HK-2 (cell line): ENCODE measurements at regions not wholly inside any gene's neighbourhood (a gene's known extent, or its start where the extent isn't known, plus 50 kb on each side); places are given as distances from the start of the nearest gene placed in this dataset.
"Not testable (repeated sequence)": the region's sequence is repeated elsewhere in the genome, so short reads cannot be mapped to it uniquely, and the experiment has no call there.

Experiments used
- DNase-seq: peaks from one replicate; pipeline ENCODE4 v3.0.0-alpha.2; 2018; ENCODE audit not compliant: unreplicated experiment

DNA sequence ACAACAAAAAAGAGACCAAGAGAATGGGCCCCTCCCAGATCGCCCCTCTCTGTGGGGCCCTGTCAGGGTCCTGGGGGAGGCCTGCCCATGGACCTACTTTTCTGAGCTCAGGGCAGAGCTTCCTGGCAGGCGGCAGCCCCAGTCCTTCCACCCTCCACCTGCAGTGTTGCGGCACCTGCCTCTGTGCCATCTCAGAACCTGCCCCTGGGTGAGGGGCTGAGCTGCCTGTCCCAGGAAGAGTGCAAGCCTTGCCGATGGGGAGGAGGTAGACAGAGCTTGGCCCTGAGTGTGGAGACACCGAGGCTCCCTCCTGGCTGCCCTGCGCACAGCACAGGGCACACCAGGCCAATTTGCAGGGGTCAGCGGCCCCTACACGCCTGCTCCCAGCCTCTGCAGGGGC lies 67.5 kb downstream of the UNCX start:
- no peak for DNase-seq

DNA sequence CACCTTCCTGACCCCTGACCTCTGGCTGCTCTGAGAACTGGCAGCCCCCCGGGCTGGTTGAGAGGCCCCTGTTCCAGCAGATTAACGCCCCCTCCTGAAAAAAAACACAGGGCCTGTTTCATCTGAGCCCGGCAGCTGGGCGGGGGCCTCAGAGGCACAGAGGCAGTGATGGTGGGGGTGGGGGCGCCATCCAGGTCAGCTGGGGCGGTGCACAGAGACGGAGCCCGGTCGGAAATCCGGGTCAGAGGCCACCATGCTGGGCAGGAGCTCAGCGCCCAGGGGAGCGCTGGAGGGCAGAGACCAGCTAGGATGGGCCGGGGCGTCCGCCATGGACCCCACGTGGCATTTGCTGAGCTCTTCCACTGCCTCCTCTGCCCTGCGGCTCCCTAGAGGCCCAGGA lies 68.0 kb downstream of the UNCX start:
- DNase-seq: no peak

DNA sequence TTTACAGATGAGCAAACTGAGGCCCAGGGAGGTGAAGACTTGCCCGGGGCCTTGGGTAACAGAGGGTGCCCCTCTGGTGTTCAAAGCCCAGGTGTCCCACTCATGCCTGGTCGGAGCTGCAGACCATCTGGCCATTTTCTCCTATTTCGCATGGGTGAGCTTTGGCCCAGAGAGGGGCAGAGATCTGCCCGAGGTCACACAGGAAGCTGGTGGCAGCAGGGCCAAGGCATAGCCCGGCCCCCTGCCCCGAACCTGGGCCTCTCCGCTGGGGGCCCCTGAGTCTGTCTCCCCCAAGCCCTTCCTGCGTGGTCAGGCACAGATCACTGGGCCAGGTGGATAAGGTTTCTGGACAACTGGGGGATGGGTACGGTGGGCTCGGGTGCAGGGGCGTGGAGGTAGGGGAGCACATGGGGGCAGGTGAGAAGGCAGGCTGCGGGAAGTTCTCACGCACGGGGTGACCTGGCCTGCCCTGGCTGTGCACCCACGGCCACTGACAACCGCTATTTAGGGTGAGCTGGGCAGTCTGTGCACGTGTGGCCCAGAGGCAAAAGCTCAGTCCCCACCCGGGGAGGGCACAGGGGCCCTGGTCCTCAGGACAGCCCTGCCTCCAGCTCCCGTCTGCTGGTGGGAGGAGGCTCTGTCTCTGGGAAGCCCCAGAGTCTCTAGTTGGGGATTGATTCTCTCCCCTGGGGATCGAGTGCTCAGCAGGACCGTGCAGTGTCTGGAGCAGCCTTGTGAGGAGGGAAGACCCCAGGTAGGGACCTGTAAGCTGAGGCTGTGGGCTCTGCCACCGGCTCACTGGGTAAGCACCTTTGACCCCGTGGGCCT lies 68.6 kb downstream of the UNCX start:
- no peak for DNase-seq

DNA sequence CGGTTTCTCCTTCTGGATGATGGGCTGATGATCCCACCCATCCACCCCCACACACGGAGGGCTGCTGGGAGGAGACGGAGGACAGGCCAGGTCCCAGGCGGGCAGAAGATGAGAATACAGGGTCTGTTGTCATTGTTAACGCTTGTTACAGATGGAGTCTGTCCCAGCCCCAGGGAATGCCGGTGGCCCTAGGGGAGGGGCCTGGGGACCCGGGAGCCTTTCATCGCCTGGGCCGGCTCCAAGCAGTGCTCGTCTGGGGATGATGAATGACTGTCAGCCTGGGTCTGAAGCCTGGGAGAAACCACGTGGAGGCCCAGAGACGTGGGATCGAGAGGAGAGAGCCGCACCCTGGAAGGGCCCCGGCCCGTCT lies 69.2 kb downstream of the UNCX start:
- no peak for DNase-seq

DNA sequence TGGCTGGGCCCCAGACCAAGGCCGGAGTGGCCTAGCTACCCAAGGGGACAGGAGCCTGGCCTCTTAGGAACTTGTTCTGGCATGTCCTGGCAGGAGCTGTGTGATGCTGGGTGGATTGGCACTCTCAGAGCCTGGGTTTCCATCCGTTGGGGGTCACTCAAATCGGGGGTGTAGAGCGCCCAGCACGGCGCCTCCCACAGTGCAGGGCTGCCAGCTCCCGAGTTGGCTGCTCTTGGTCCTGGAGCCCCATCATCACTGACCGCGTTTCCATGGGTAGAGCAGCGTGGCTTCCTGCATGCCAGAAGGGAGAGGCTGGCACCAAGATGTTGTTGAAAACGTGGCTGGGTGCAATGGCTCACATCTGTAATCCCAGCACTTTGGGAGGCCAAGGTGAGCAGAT lies 70.3 kb downstream of the UNCX start:
- DNase-seq: no peak

DNA sequence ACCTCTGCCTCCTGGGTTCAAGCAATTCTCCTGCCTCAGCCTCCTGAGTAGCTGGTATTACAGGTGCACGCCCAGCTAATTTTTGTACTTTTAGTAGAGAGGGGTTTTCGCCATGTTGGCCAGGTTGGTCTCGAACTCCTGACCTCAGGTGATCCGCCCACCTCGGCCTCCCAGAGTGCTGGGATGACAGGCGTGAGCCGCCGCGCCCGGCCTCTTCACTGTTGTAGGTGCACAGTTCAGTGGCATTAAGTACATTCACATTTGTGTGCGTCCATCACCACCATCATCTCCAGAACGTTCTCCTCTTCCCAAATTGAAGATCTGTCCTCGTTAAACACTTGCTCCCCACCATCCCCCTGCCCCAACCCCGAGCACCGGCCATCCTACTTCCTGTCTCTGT lies 71.3 kb downstream of the UNCX start:
- not testable (repeated sequence) for DNase-seq

DNA sequence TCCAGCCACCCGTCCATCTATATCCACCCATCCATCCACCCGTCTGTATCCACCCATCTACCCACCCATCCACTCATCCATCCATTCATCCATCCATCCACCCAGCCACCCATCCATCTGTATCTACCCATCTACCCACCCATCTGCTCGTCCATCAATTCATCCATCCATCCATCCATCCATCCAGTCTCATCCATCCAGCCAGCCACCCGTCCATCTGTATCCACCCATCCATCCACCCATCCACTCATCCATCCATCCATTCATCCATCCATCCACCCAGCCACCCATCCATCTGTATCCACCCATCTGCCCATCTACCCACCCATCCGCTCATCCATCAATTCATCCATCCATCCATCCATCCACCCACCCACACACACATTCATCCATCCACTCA lies 73.2 kb downstream of the UNCX start:
- DNase-seq: no peak

DNA sequence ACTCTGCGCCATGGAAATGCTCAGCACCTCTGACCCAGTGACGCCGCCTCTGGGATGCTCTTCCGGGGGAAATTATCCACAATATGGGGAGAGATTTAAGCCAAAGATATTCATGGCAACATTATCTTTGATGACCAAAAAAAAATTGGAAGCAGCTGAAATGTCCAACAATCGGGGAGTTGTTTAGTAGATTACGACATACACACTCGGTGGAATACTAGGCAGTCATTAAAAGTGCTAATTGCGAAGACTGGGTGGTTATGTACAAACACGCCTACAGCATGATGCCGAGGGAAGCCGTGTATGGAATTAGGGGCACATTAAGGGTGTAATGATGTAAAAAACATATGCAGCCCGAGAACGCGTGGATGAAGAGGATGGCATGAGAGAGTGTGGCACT lies 75.2 kb downstream of the UNCX start:
- no peak for DNase-seq

DNA sequence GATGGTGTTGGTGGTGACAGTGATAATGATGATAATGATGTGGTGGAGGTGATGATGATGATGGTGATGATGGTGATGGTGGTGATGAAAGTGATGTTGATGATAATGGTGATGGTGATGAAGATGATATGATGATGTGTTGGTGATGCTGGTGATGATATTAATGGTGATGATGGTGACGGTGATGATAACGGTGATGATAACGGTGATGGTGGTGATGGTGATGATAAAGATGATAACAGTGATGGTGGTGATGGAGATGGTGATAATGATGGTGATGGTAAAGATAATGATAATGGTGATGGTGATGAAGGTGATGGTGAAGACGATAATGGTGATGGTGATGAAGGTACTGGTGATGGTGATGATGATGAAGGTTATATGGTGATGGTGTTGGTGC lies 76.6 kb downstream of the UNCX start:
- DNase-seq: no peak

DNA sequence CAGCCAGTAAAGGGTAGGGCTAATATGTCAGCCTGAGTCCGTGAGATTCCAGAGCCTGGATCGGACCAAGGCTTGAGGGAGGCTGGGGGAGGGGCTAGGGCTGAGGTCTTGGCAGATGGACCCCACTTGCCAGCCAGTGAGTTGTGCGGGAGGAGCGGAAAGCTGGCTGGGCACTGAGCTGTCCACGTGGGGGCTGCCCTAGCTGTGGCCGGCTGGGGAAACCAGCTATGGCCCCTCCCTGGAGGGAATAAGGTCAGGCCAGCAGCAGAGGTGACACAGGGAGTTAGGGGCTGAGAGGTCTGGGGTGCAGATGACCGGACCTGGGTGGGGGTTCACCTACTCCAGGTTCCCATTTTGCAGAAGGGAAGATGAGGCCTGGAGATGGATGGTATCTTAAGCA lies 77.3 kb downstream of the UNCX start:
- no peak for DNase-seq

DNA sequence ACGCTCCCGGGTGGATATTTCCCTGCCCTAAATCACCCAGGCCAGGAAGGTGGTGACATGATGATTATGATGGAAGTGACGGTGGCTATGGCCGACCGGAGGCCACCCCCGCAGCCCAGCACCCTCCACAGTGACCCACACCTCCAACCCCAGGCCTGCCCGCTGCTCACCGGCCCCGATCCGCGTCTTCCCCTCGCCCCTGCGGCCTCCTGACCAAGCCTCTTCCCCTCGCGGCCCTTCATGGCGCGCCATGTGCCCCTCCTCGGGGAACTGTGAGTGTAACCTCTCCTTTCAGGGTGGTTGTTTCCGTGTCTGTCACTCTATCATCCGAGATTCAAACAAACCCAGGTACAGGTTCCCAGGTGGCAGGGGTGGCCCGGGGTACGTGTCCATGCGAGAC lies 78.3 kb downstream of the UNCX start:
- no peak for DNase-seq

DNA sequence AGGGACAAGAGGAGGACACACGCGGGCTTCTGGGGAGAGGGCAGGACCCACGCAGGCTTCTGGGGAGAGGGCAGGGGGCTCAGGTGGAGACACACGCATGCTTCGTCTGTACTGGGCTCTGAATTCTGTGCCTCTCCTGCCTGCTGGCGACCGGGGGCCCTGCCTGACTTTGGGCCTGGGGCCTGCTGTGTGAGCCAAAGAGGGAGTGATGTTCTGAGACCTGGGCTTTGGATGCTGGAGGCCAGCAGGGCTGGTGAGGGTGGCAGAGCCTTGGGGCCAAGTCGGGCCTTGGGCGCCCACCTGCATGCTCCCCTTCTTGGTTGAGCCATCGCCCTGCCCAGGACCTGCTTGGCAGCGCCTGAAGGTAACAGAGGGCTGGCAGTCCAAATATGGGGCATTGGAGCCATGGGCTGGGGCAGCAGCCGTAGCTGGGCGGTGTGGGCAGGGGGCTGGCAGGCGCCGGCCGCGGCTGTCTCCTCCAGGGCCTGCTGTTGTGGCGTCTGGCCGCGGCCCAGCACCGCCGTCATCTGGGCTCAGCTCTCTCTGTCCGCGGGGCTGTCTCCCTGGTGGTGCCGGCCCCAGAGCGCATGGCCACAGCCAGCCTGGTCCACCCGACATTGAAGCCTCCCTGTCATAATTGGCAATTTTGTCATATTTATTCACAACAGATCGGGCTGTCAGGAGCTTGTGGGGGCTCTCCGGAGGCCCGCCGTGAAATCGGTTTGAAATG lies 78.9 kb downstream of the UNCX start:
- no peak for DNase-seq

DNA sequence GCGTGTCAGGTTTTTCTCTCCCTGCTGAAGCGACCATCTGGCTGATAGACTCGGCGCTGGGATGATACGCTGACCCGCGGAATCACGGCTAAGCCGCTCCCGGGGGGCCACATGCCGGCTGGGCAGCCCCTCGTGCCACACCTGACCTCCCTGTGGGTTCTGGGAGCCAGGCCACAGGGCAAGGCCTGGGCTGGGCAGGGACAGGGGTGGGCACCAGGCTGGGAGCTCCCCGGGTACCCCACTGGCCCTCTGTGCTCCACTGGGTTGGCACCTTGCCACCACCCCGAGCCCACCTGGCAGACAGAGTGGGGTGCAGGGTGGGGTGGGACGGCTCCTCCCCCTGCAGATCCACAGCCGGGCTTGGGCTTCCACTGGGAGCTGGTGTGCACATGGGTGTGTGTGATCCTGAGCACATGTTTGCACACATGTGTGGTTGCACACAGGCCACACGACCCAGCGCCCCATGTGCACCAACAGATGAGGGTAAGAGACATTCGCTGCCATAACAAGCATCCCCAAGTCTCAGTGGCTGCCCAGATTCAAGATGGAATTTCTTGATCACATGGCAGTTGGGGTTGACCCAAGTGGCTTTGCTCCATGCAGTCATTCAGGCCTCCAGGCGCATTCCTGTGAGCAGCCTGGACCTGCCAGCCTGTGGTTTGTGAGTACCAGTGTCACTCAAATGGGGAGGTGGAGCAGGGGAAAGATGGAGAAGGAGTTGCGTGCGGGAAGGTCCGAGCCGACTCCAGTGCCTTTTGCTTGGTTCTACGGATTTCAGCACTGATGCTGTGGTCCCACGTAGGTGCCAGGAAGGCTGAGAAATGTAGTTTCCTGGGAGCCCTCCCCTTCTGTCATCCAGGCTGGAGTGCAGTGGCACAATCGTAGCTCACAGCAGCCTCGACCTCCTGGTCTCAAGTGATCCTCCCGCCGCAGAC lies 79.7 kb downstream of the UNCX start:
- no peak for DNase-seq

DNA sequence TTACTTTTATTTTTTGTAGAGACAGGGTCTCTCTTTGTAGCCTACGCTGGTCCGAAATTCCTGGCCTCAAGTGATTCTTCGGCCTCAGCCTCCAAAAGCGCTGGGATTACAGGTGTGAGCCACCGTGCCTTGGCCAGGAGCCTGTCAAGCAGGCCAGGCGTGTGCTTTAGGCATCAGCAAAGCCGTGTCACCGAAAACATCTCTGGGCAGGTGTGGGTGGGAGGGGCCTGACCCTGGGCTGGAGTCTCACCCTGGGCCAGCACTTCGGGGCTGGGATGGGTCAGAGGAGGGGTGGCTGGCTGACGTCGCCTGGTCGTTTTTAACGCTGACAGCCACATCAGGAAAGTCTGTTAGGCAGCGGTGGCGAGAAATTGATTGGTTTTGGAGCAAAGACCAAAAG lies 80.9 kb downstream of the UNCX start:
- DNase-seq: no peak

DNA sequence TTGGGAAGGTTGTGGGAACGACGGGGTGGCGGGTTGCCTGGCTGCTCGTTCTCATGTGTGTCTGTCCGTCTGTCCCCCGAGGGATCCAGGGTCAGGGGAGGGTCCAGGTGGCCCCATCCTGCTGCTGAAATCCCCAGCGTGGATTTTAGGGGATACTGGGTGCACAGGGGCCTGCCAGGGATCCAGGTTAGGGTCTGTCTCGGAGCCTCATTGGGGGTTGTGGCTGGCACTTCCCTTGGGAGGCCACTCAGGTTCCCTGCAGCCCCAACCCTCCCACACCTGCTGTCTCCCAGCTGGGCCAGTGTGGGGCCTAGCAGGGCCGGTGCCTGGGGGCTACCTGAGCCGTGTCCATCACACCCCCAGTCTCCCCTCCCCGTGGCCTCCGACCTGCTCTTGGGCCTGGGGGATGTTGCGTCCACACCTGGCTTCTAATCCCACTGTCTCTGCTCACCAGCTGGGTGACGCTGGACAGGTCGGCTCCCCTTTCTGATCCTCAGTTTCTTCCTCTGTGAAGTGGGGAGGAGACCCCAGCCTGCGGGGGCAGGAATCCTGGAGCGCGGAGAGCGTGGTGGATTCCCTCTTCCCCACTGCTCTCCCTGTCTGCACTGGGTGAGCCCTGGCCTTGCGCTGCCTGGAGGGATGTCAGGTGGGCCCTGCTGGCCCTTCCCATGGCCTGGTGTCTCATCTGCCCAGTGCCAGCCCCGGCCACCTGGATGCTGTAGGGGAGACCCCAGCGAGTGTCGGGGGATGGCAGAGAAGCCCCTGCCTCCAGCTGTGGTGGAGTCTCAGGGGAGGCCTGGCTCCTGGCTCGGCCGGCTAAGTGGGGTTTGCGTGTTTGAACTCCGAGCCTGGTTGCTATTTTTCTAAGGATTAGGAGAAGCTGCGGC lies 81.6 kb downstream of the UNCX start:
- DNase-seq: no peak

DNA sequence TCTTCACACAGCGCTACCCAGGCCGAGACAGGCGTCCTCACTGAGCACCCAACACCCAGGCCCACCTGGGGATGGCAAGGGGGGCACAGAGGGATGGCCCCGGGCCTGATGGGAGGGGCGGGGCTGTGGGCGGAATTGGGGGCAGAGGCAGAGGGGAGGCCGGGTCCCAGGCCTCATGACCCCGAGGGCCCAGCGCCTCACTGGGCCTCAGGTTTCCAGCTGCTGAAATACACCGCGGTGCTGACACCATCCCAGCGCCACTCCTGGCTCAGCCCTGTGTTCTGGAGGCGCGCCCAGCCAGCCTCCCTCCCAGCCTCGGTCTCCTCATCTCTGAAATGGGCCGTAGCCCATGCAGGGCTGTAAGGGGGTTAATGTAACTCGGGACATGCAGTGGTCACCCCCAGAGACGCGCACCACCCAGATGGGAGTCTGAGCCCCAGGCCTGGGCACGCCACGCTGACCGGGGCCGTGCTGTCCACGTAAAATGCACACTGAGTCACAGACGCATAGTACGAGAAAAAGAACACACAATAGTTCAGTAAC lies 82.3 kb downstream of the UNCX start:
- no peak for DNase-seq

DNA sequence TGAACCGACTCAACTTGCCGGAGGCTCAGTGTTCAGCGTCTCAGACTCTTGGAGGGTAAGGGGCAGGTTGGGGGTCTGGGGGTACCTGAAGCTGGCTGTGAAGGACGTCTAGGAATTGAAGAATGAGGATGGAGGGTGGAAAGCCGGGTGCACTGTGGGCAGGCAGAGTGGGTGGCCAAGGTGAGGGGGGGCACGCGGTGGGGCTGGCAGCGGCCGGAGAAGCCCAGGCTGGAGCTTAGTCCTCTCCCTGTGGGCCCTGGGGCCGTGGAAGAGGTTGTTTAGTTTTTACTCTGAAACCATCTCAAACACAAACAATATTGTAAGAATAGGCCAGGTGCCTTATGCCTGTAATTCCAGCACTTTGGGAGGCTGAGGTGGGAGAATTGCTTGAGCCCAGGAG lies 83.4 kb downstream of the UNCX start:
- no peak for DNase-seq

DNA sequence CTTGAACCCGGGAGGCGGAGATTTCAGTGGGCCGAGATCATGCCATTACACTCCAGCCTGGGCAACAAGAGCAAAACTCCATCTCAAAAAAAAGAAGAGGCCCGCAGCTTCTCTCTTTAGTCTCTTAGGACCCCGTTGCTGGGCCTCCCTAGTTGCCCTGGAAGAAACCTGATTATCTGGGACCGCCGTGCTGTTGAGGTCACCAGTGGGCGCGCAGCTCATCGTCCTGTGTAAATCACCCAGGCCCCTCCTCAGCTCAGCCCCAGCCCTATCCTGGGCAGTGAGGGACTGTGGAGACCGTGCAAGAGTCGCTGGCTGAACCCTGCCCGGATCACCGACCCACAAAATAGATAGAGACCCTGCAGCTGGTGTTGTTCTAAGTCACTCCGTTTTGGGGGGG lies 85.0 kb downstream of the UNCX start:
- no peak for DNase-seq

DNA sequence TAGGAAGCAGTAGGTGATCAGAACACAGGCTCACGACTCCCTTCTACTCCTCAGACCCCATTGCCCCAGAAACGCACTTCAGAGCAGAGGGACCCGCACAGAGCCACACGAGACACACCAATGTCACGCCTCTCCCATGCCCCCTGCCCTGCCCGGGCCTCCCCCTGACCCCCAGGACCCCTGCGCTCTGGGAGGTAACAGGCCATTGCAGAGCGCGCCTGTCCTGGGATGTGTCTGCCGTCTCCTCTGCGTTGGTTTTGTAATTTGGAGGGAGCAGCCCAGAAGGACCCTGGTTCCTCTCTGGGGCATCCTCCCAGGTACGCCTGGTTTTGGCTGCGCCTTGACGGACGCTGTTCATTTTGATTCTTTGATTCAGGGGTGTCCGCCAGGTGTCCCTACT lies 85.4 kb downstream of the UNCX start:
- no peak for DNase-seq

DNA sequence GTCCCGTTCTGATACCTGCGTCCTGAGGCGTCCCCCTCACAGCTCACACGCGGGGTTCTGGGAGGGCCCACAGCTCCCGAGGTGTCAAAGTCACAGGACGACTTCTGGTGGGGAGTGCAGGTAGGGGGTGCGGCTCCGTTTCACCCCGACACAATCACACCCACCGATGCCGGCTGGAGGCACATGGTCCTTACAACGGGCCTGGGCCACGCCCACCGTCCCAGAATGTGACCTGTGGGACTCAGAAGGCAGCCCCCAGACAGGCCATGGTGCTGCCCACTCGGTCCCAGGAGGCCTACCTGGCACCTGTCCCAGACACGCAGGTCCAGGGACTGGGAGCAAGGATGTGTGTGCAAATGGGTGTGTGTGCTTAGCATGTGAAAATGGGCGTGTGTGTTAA lies 86.0 kb downstream of the UNCX start:
- no peak for DNase-seq

DNA sequence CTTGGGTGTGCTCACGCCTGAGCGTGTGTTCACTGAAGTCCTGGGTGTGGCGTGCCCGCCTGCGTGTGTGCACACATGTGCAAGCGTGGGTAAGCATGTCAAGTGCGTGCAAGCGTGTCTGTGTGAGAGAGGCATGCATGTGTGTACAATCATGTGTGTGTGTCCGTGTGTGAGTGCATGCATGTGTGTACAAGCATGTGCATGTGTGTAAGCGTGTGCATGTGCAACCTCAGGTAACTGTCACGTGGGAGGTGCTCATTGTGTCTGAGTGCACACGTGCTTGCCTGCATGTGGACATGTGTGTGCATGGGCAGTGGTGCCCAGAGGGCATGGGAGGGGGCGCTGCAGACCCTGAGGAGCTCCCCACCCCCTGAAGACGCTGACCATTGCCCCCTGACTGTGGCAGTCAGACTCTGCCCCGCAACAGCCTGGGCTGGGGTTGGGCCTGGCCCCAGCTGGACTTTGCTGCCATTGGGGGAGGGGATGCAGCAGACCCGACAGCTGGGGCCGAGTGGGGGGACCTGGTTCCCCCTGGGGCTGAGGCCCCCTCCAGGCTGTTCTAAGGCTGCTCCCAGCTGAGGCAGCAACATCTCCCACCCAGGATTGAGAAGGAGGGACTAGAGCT lies 88.1 kb downstream of the UNCX start:
- no peak for DNase-seq
